ENCODE measurements at regions not wholly inside any gene's neighbourhood (a gene's known extent, or its start where the extent isn't known, plus 50 kb on each side); places are given as distances from the start of the nearest gene placed in this dataset.

DNA sequence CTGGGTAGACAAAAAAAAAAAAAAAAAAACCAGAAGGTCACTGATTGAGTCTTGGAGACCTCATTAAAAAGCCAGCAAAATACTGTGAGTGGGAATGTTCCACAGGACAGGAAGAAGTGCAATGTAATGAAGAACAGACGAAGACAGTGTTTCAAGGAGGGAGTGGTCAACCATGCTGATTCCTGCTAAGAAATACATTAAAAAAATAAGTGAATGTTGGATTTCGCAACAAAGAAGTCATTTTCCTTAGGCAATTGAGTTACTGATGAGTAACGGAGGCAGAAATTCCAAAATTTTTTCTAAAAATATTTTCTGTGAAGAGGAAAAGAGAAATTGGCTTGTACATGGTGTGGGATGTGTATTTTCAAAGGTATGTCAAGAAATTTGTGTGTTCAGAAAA is 94.3 kb upstream of the FAM47B start:
- TF ChIP-seq, protein P1, sequence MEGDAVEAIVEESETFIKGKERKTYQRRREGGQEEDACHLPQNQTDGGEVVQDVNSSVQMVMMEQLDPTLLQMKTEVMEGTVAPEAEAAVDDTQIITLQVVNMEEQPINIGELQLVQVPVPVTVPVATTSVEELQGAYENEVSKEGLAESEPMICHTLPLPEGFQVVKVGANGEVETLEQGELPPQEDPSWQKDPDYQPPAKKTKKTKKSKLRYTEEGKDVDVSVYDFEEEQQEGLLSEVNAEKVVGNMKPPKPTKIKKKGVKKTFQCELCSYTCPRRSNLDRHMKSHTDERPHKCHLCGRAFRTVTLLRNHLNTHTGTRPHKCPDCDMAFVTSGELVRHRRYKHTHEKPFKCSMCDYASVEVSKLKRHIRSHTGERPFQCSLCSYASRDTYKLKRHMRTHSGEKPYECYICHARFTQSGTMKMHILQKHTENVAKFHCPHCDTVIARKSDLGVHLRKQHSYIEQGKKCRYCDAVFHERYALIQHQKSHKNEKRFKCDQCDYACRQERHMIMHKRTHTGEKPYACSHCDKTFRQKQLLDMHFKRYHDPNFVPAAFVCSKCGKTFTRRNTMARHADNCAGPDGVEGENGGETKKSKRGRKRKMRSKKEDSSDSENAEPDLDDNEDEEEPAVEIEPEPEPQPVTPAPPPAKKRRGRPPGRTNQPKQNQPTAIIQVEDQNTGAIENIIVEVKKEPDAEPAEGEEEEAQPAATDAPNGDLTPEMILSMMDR (IDR thresholded peaks at IDR 0.05): no peak
- intact Hi-C loops (cut with DNase I): no loop called here
- H3K36me3 ChIP-seq: no peaks in the 10 kb centered on the region
- no peak for DNase-seq
- H3K9me3 ChIP-seq: no peaks in the 10 kb centered on the region
- H3K4me1 ChIP-seq: no peaks in the 10 kb centered on the region
- ATAC-seq: no peak
- H3K4me3 ChIP-seq: no peak overlapping the region
- no peak overlapping the region for H3K27ac ChIP-seq
- no peaks in the 10 kb centered on the region for H3K27me3 ChIP-seq (ENCODE audit: low read depth)

DNA sequence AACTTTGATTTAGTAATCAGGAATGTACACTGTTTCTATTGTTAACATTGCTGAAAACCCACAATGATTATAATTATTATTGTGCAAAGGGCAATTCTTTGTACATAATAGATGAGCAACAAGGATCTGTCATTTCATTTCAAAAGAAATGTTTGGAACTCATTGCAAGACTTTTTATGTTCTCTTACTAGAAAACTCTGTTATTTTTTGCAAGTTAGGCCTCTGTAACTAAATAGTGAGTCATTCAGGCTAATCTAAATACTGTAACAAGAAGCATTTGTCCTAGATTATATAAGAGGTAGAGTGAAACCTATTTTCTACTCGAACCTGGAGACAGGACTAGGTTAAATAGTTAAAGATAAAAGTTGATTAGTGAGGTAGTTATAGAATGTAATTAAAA is 93.2 kb upstream of the FAM47B start:
- Histone ChIP-seq H3K36me3 (no peaks in the 10 kb centered on the region), H3K27ac (no peak overlapping the region), H3K27me3 (ENCODE audit: low read depth) (no peaks in the 10 kb centered on the region), H3K4me3 (no peak overlapping the region), H3K4me1 (no peaks in the 10 kb centered on the region), H3K9me3 (no peaks in the 10 kb centered on the region)
- intact Hi-C loops (cut with DNase I): no loop called here
- DNase-seq (no peak), ATAC-seq (no peak)
- TF ChIP-seq, protein P1 (IDR thresholded peaks at IDR 0.05): no peak

DNA sequence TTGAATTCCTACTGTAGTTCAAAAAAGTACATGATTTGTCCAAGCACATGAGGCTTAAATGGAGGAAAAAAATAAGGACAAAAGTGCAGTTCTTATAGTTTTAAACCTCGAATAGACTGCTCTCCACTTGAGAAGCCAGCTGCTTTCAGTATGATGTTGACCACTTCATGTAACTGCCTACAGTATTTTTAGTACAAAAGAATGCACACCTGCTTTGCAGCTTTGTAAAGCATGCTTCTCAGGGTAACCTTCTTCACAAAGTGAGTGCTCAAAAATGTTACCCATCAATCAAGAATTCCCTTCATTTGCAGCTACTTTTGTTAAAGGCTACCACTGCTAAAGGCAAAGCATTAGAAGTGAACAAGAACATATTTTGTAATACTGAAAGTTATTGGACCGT is 83.4 kb upstream of the FAM47B start:
- Histone ChIP-seq H3K9me3 (no peaks in the 10 kb centered on the region), H3K27ac (no peak overlapping the region), H3K27me3 (ENCODE audit: low read depth) (no peaks in the 10 kb centered on the region), H3K4me3 (no peak overlapping the region), H3K36me3 (no peaks in the 10 kb centered on the region), H3K4me1 (no peaks in the 10 kb centered on the region)
- DNase-seq (no peak), ATAC-seq (no peak)
- TF ChIP-seq, protein P1 (IDR thresholded peaks at IDR 0.05): no peak
- intact Hi-C loops (cut with DNase I): no loop called here

DNA sequence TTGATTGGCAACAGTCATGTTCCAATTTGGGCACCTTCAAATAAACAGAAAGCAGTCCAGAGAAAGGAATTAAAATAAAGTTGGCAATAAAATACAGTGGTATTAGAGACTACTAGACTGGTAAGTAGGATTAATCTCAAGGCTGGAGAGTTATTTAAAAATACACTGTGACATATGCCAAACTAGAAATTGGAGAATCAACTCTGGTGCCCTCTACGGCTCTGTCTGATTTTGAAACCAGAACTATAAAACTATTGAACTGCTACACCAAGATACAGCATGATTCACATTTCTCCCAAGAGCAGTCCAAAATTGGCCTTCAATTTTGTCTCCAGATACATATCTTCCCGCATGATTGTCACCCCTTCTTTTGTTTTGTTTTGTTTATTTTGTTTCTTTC is 78.7 kb upstream of the FAM47B start:
- ATAC-seq: no peak
- H3K4me1 ChIP-seq: no peaks in the 10 kb centered on the region
- H3K4me3 ChIP-seq: no peak overlapping the region
- no peak overlapping the region for H3K27ac ChIP-seq
- H3K9me3 ChIP-seq: no peaks in the 10 kb centered on the region
- no peak for DNase-seq
- TF ChIP-seq, protein P1 (IDR thresholded peaks at IDR 0.05): no peak
- no peaks in the 10 kb centered on the region for H3K36me3 ChIP-seq
- intact Hi-C loops (cut with DNase I): no loop called here
- H3K27me3 ChIP-seq (ENCODE audit: low read depth): no peaks in the 10 kb centered on the region

DNA sequence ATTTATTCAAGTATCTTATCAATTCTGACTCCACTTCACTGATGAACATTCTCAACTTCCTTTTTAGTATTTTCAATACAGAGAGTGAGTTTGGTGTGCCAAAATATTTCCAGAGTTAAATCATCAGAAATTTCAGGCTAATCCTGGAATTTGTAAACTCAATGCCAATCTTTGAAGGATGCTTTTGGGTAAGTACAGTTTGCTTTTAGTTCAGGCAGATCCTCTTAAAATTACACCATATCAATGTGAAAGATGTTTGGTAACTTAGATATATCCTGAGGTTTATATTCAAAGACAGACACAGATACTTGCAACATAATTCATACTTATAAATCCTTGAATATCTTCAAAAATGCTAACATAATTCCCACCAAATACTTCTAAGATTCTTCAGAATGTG is 76.0 kb upstream of the FAM47B start:
- no peak overlapping the region for H3K4me3 ChIP-seq
- no peak for ATAC-seq
- intact Hi-C loops (cut with DNase I): no loop called here

More for the DNA sequence above, 76.0 kb upstream of the FAM47B start:
- Histone ChIP-seq H3K27me3 (ENCODE audit: low read depth) (no peaks in the 10 kb centered on the region), H3K4me1 (no peaks in the 10 kb centered on the region), H3K36me3 (no peaks in the 10 kb centered on the region), H3K27ac (no peak overlapping the region), H3K9me3 (no peaks in the 10 kb centered on the region)
- DNase-seq: no peak
- TF ChIP-seq, protein P1 (IDR thresholded peaks at IDR 0.05): no peak
